IMR-90 (cell line): ENCODE measurements at regions not wholly inside any gene's neighbourhood (a gene's known extent, or its start where the extent isn't known, plus 50 kb on each side); places are given as distances from the start of the nearest gene placed in this dataset.

Source experiments
- ATAC-seq: fragments of 200-7000 bp; cut with Tn5 transposase; 2 replicates; pipeline ENCODE4 v1.9.1; 2020; ENCODE audit warnings: low read depth, mild to moderate bottlenecking, moderate library complexity
- BruUV-seq: library from RNA; stranded (reverse); fragments of 400-500 nt; replicated peaks from 2 replicates; lab custom pipeline; 2021; lab: Mats Ljungman, UMichigan
- CTCF ChIA-PET: fragments of 300-600 bp; formaldehyde crosslinking; extraction: SDS; loops from one replicate; lab custom pipeline; 2021; ENCODE audit warnings: antibody characterized with exemption; lab: Yijun Ruan, JAX
- POLR2A ChIA-PET: fragments of 300-600 bp; sonication (Branson Sonifier 250); formaldehyde crosslinking; loops from one replicate; lab custom pipeline; 2022; ENCODE audit warnings: antibody characterized with exemption; ENCODE audit not compliant: unreplicated experiment; lab: Charles Lee
- DNase-seq: peaks from one replicate; pipeline ENCODE4 v3.0.0; 2013
- H2AFZ ChIP-seq: replicated peaks from 2 replicates; pipeline ENCODE3; 2013; ENCODE audit warnings: low read length, mild to moderate bottlenecking; ENCODE audit not compliant: poor library complexity
- H2AK5ac ChIP-seq: 2 replicates; pipeline ENCODE4 v1.6.1; 2013; ENCODE audit warnings: low read depth, low read length, inconsistent platforms
- H2AK9ac ChIP-seq: replicated peaks from 2 replicates; pipeline ENCODE3; 2013; ENCODE audit warnings: mild to moderate bottlenecking, low read depth, low read length, moderate library complexity; ENCODE audit not compliant: poor library complexity
- H2BK120ac ChIP-seq: 2 replicates; pipeline ENCODE4 v1.6.1; 2013; ENCODE audit warnings: low read depth, low read length, inconsistent platforms
- H2BK15ac ChIP-seq: 3 replicates; pipeline ENCODE4 v1.6.1; 2013; ENCODE audit warnings: low read depth, low read length, inconsistent platforms
- H2BK20ac ChIP-seq: 2 replicates; pipeline ENCODE4 v1.6.1; 2013; ENCODE audit warnings: low read depth, mild to moderate bottlenecking, inconsistent platforms, low read length, moderate library complexity
- H2BK5ac ChIP-seq: 2 replicates; pipeline ENCODE4 v1.6.1; 2013; ENCODE audit warnings: mild to moderate bottlenecking, low read depth, low read length, inconsistent platforms; ENCODE audit not compliant: poor library complexity, severe bottlenecking
- H3K14ac ChIP-seq: replicated peaks from 2 replicates; pipeline ENCODE4 v1.6.1; 2013; ENCODE audit warnings: low read depth, low read length, inconsistent platforms
- H3K18ac ChIP-seq: 2 replicates; pipeline ENCODE4 v1.6.1; 2013; ENCODE audit warnings: low read depth, low read length, control low read depth
- H3K23ac ChIP-seq: 2 replicates; pipeline ENCODE4 v1.6.1; 2013; ENCODE audit warnings: low read depth, low read length, inconsistent platforms
- H3K27ac ChIP-seq: 2 replicates; pipeline ENCODE4 v1.5.1; 2013; ENCODE audit warnings: mild to moderate bottlenecking, control low read depth, low read length; ENCODE audit not compliant: insufficient read depth
- H3K27me3 ChIP-seq: 2 replicates; pipeline ENCODE4 v1.6.1; 2013; ENCODE audit warnings: low read length; ENCODE audit not compliant: control insufficient read depth, insufficient read depth
- H3K36me3 ChIP-seq: 2 replicates; pipeline ENCODE4 v1.6.1; 2013; ENCODE audit warnings: low read length, mixed read lengths; ENCODE audit not compliant: control insufficient read depth, insufficient read depth
- H3K4ac ChIP-seq: 2 replicates; pipeline ENCODE4 v1.6.1; 2013; ENCODE audit warnings: low read depth, low read length, inconsistent platforms
- H3K4me1 ChIP-seq: 2 replicates; pipeline ENCODE4 v1.6.1; 2013; ENCODE audit warnings: low read length, mixed read lengths; ENCODE audit not compliant: control insufficient read depth, insufficient read depth
- H3K4me2 ChIP-seq: 2 replicates; pipeline ENCODE4 v1.6.1; 2013; ENCODE audit warnings: low read depth, mild to moderate bottlenecking, control low read depth, low read length, moderate library complexity
- H3K4me3 ChIP-seq: 2 replicates; pipeline ENCODE4 v1.5.1; 2013; ENCODE audit warnings: low read depth, mild to moderate bottlenecking, control low read depth, low read length, moderate library complexity; ENCODE audit not compliant: insufficient read depth
- H3K56ac ChIP-seq: 2 replicates; pipeline ENCODE4 v1.6.1; 2013; ENCODE audit warnings: low read length, inconsistent platforms; ENCODE audit not compliant: insufficient read depth; ENCODE audit errors: extremely low read depth
- H3K79me1 ChIP-seq, 2 experiments: 2 replicates each; pipeline ENCODE4 v1.6.1; 2013; ENCODE audit warnings: low read length in 2 of 2, inconsistent platforms in 1 of 2, low read depth in 1 of 2
- H3K9ac ChIP-seq: 2 replicates; pipeline ENCODE4 v1.6.1; 2013; ENCODE audit warnings: low read depth, low read length, control low read depth
- H3K9me1 ChIP-seq: 2 replicates; pipeline ENCODE4 v1.6.1; 2013; ENCODE audit warnings: low read length, inconsistent platforms; ENCODE audit not compliant: insufficient read depth
- H3K9me3 ChIP-seq: 2 replicates; pipeline ENCODE4 v1.6.1; 2013; ENCODE audit warnings: low read length; ENCODE audit not compliant: control insufficient read depth, insufficient read depth
- H4K20me1 ChIP-seq: 2 replicates; pipeline ENCODE4 v1.6.1; 2013; ENCODE audit warnings: low read length, inconsistent platforms; ENCODE audit not compliant: insufficient read depth
- H4K5ac ChIP-seq: 2 replicates; pipeline ENCODE4 v1.6.1; 2013; ENCODE audit warnings: mild to moderate bottlenecking, low read depth, low read length, control low read depth
- H4K8ac ChIP-seq, 2 experiments: 2 replicates each; pipeline ENCODE4 v1.6.1; 2013; ENCODE audit warnings: low read depth in 2 of 2, low read length in 2 of 2, control low read depth in 1 of 2, inconsistent platforms in 1 of 2
- H4K91ac ChIP-seq: 2 replicates; pipeline ENCODE4 v1.6.1; 2013; ENCODE audit warnings: low read depth, low read length, inconsistent platforms; ENCODE audit not compliant: insufficient read depth
- CEBPB ChIP-seq: IDR thresholded peaks from 2 replicates; pipeline ENCODE4 v1.6.1; 2012; ENCODE audit warnings: low read depth, low read length, improper control_type of control experiment
- CHD1 ChIP-seq: IDR thresholded peaks from 2 replicates; pipeline ENCODE4 v1.6.1; 2012; ENCODE audit warnings: low read depth, low read length, improper control_type of control experiment
- CTCF ChIP-seq: conservative IDR thresholded peaks from 2 replicates; pipeline ENCODE4 v1.5.1; 2012; ENCODE audit warnings: mild to moderate bottlenecking, low read depth, low read length, improper control_type of control experiment
- ELK1 ChIP-seq: fragments of 150-350 bp; IDR thresholded peaks from 2 replicates; pipeline ENCODE4 v1.6.1; 2016; ENCODE audit warnings: low read depth, mild to moderate bottlenecking, low read length, moderate library complexity, borderline replicate concordance
- MAFK ChIP-seq: IDR thresholded peaks from 2 replicates; pipeline ENCODE4 v1.6.1; 2012; ENCODE audit warnings: low read depth, low read length, improper control_type of control experiment
- MAZ ChIP-seq: IDR thresholded peaks from 2 replicates; pipeline ENCODE4 v1.6.1; 2012; ENCODE audit warnings: low read depth, mild to moderate bottlenecking, low read length, improper control_type of control experiment, moderate library complexity, borderline replicate concordance
- NFE2L2 ChIP-seq: fragments of 150-350 bp; IDR thresholded peaks from 2 replicates; pipeline ENCODE4 v1.6.1; 2016; ENCODE audit warnings: low read depth, mild to moderate bottlenecking, low read length
- RAD21 ChIP-seq: IDR thresholded peaks from 2 replicates; pipeline ENCODE4 v1.6.1; 2012; ENCODE audit warnings: low read length, improper control_type of control experiment
- RFX5 ChIP-seq: IDR thresholded peaks from 2 replicates; pipeline ENCODE4 v1.8.0; 2012; ENCODE audit warnings: low read depth, mild to moderate bottlenecking, low read length, moderate library complexity
- SMC3 ChIP-seq: fragments of 150-350 bp; IDR thresholded peaks from 2 replicates; pipeline ENCODE4 v1.6.1; 2016; ENCODE audit warnings: low read depth, mild to moderate bottlenecking, antibody characterized with exemption, low read length, moderate library complexity
- WGBS, 2 experiments: methylation state at CpG; one replicate each; pipeline versions ENCODE4 v1.1.5 to v1.1.7; 2013; ENCODE audit warnings: missing lambda C conversion rate in 2 of 2; ENCODE audit not compliant: insufficient read length in 1 of 2; ENCODE audit errors: extremely low coverage in 2 of 2; 5-methylcytosine and 5-hydroxymethylcytosine counted together
- dilution Hi-C: fragments of 300-500 bp; cut with HindIII; formaldehyde crosslinking; loops from one replicate; pipeline ENCODE4 v1.14.3; 2018; ENCODE audit warnings: low sequenced_read_pairs; ENCODE audit not compliant: unreplicated experiment
- in situ Hi-C: fragments of 300-500 bp; cut with MboI; formaldehyde crosslinking; loops from 3 replicates; pipeline ENCODE4 v1.14.3; 2019; ENCODE audit warnings: low sequenced_read_pairs, inconsistent platforms, mixed read lengths
- intact Hi-C: fragments of 100-400 bp; cut with micrococcal nuclease; formaldehyde crosslinking; loops from 2 replicates; pipeline ENCODE4 v1.10.0; 2022

- Histone ChIP-seq H2AK5ac (no peak overlapping the region), H3K56ac (no peak overlapping the region), H3K79me1 (no peaks in the 10 kb centered on the region), H3K9me1 (no peaks in the 10 kb centered on the region), H3K18ac (no peak overlapping the region), H3K4ac (no peak overlapping the region), H2AFZ (no peak overlapping the region), H2AK9ac (no peak overlapping the region), H4K5ac (no peak overlapping the region), H3K27ac (no peak overlapping the region), H3K23ac (no peak overlapping the region), H3K9ac (no peak overlapping the region), H2BK15ac (no peak overlapping the region), H3K14ac (0 out of 2 replicates have a peak overlapping the region, but pooled peaks have one; percentile 68), H3K27me3 (no peaks in the 10 kb centered on the region), H3K9me3 (no peaks in the 10 kb centered on the region), H4K20me1 (no peaks in the 10 kb centered on the region), H4K8ac (peak overlapping the region in 1 of 2 experiments; percentile 17; a peak in 1 of 4 replicates), H3K36me3 (no peaks in the 10 kb centered on the region), H3K4me3 (no peak overlapping the region), H2BK20ac (no peak overlapping the region), H3K4me1 (0 out of 2 replicates have a peak, but pooled peaks cover 2% of the 10 kb centered on the region), H3K4me2 (no peak overlapping the region), H2BK120ac (no peak overlapping the region), H2BK5ac (no peak overlapping the region), H4K91ac (no peak overlapping the region)
- WGBS, 2 experiments, result no CpG with 5 or more reads among the region's 5 CpGs
- ChIA-PET CTCF (interaction anchor here (1.1 kb wide), 1 partner anchor 169 kb away, joined by 3 read pairs; no protein-coding TSS in a partner anchor), POLR2A (no interaction called here)
- peak; percentile 32; the same call in 1 of the 2 replicates for ATAC-seq
- no TSS peak for BruUV-seq
- in situ Hi-C loops (no loop called here), intact Hi-C loops (no loop called here), dilution Hi-C loops (no loop called here)
- peak; percentile 5 for DNase-seq
- TF ChIP-seq ELK1 (no peak), RFX5 (no peak), CHD1 (no peak), RAD21 (no peak), CTCF (no peak), MAZ (no peak), CEBPB (no peak), NFE2L2 (no peak), SMC3 (no peak), MAFK (no peak)
Observed at GRCh38 chr13:86922936-86923335, 748.2 kb upstream of the SLITRK5 start.
